DOHH2 (cell line): ENCODE measurements at regions not wholly inside any gene's neighbourhood (a gene's known extent, or its start where the extent isn't known, plus 50 kb on each side); places are given as distances from the start of the nearest gene placed in this dataset.

Source experiments
- H3F3A ChIP-seq: fragments of 200-600 bp; sonication (generic), shearing (Covaris generic); 2 replicates; pipeline ENCODE4 v1.6.0; 2016; ENCODE audit warnings: antibody characterized with exemption, mild to moderate bottlenecking; ENCODE audit not compliant: control insufficient read depth, insufficient read depth
- H3K27ac ChIP-seq: fragments of 200-600 bp; sonication (generic); 2 replicates; pipeline ENCODE4 v1.5.1; 2014; ENCODE audit warnings: low read depth, mild to moderate bottlenecking, low read length, moderate library complexity
- H3K27me3 ChIP-seq: fragments of 200-600 bp; sonication (generic); 2 replicates; pipeline ENCODE4 v1.6.1; 2014; ENCODE audit warnings: mild to moderate bottlenecking, low read length, mixed read lengths; ENCODE audit not compliant: control insufficient read depth
- H3K36me3 ChIP-seq: fragments of 200-600 bp; sonication (generic); 2 replicates; pipeline ENCODE4 v1.6.1; 2014; ENCODE audit warnings: mild to moderate bottlenecking, low read length, moderate library complexity, mixed read lengths; ENCODE audit not compliant: control insufficient read depth
- H3K4me1 ChIP-seq: fragments of 200-600 bp; sonication (generic); 2 replicates; pipeline ENCODE4 v1.6.1; 2014; ENCODE audit warnings: mild to moderate bottlenecking, low read length, mixed read lengths; ENCODE audit not compliant: control insufficient read depth
- H3K4me2 ChIP-seq: fragments of 200-600 bp; sonication (generic); 2 replicates; pipeline ENCODE4 v1.6.0; 2014; ENCODE audit warnings: mild to moderate bottlenecking, low read length, moderate library complexity
- H3K4me3 ChIP-seq: fragments of 200-600 bp; sonication (generic); 2 replicates; pipeline ENCODE4 v1.5.1; 2014; ENCODE audit warnings: mild to moderate bottlenecking, low read length, mixed read lengths
- H3K79me2 ChIP-seq: fragments of 200-600 bp; sonication (generic); 2 replicates; pipeline ENCODE4 v1.6.1; 2014; ENCODE audit warnings: mild to moderate bottlenecking, low read length, mixed read lengths; ENCODE audit not compliant: control insufficient read depth
- H3K9me2 ChIP-seq: fragments of 200-600 bp; sonication (generic); replicated peaks from 2 replicates; pipeline ENCODE4 v1.6.1; 2014; ENCODE audit warnings: mild to moderate bottlenecking, low read length, mixed read lengths; ENCODE audit not compliant: control insufficient read depth
- H3K9me3 ChIP-seq: fragments of 200-600 bp; sonication (generic); 2 replicates; pipeline ENCODE4 v1.6.1; 2014; ENCODE audit warnings: antibody characterized with exemption, low read length, mixed read lengths; ENCODE audit not compliant: control insufficient read depth, insufficient read depth
- H4K20me1 ChIP-seq: fragments of 200-600 bp; sonication (generic); 2 replicates; pipeline ENCODE4 v1.6.0; 2014; ENCODE audit warnings: low read depth, mild to moderate bottlenecking, antibody characterized with exemption, low read length, moderate library complexity; ENCODE audit not compliant: control insufficient read depth, insufficient read depth
- EZH2phosphoT487 ChIP-seq: fragments of 200-600 bp; sonication (generic); IDR thresholded peaks from 2 replicates; pipeline ENCODE4 v1.6.1; 2017; ENCODE audit warnings: borderline replicate concordance, mild to moderate bottlenecking, antibody characterized with exemption, low read length, moderate library complexity, mixed read lengths
- TF ChIP-seq, protein P1 (sequence below): fragments of 200-600 bp; sonication (generic); IDR thresholded peaks from one replicate; pipeline ENCODE4 v1.5.1; 2014; ENCODE audit warnings: antibody characterized with exemption, mild to moderate bottlenecking, low read depth, low read length; ENCODE audit not compliant: poor library complexity, severe bottlenecking

DNA sequence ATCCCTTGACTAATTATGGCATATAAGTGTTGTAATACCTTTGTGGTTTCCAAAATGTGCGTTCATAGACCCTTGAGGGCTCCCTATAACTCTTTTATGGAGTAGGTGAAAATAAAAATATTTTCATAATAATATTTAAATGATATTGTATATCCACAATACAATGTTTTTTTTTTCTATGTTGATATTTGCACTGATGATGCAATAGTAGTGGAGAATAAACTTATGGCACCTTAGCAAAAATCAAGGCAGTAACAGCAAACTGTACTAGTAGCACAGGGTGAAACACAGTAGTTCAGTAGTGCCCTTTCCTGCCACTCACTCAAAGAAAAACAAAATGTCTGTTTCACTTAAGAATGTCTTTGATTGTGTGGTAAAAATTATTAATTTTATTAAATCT, 465.3 kb downstream of the C4orf33 start:
- H3F3A ChIP-seq, result no peaks in the 10 kb centered on the region
- no peaks in the 10 kb centered on the region for H3K27me3 ChIP-seq
- H3K9me3 ChIP-seq, result no peaks in the 10 kb centered on the region
- H3K4me3 ChIP-seq, result no peak overlapping the region
- no peak overlapping the region for H3K4me2 ChIP-seq
- no peaks in the 10 kb centered on the region for H3K36me3 ChIP-seq
- H3K79me2 ChIP-seq, result no peaks in the 10 kb centered on the region
- no peaks in the 10 kb centered on the region for H3K4me1 ChIP-seq
- no peaks in the 10 kb centered on the region for H4K20me1 ChIP-seq
- no peak for TF ChIP-seq EZH2phosphoT487
- TF ChIP-seq, protein P1, sequence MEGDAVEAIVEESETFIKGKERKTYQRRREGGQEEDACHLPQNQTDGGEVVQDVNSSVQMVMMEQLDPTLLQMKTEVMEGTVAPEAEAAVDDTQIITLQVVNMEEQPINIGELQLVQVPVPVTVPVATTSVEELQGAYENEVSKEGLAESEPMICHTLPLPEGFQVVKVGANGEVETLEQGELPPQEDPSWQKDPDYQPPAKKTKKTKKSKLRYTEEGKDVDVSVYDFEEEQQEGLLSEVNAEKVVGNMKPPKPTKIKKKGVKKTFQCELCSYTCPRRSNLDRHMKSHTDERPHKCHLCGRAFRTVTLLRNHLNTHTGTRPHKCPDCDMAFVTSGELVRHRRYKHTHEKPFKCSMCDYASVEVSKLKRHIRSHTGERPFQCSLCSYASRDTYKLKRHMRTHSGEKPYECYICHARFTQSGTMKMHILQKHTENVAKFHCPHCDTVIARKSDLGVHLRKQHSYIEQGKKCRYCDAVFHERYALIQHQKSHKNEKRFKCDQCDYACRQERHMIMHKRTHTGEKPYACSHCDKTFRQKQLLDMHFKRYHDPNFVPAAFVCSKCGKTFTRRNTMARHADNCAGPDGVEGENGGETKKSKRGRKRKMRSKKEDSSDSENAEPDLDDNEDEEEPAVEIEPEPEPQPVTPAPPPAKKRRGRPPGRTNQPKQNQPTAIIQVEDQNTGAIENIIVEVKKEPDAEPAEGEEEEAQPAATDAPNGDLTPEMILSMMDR, result no peak
- H3K9me2 ChIP-seq, result no peaks in the 10 kb centered on the region
- no peak overlapping the region for H3K27ac ChIP-seq

- Histone ChIP-seq H3K9me2 (no peaks in the 10 kb centered on the region), H3K4me2 (no peak overlapping the region), H3K27ac (no peak overlapping the region), H3K4me1 (no peaks in the 10 kb centered on the region), H3F3A (no peaks in the 10 kb centered on the region), H4K20me1 (no peaks in the 10 kb centered on the region), H3K4me3 (no peak overlapping the region), H3K36me3 (no peaks in the 10 kb centered on the region), H3K79me2 (no peaks in the 10 kb centered on the region), H3K27me3 (no peaks in the 10 kb centered on the region), H3K9me3 (no peaks in the 10 kb centered on the region)
- TF ChIP-seq EZH2phosphoT487, result no peak
- TF ChIP-seq, protein P1, result no peak
Measured at GRCh38 chr4:129561886-129562671, 466.1 kb downstream of the C4orf33 start.

DNA sequence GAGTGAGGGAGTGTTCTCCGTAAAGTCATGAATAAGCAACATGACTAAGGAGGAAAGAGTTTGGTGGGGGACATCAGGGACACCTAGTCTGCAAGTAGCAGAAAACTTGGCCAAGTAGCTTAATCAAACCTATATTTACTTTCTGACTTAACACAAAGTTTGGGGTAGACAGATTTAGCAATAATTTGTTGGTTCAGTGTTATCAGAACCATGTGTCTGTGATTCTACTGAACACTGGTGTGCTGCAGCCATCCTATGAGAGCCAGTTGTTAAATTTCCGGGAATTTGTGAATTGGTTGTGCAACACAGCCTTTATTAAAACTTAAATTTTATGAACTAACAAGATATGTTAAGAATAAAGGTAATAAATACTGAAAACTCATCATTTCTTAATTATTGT, 469.3 kb downstream of the C4orf33 start:
- no peak overlapping the region for H3K27ac ChIP-seq
- H3F3A ChIP-seq, result no peaks in the 10 kb centered on the region
- H3K4me2 ChIP-seq, result no peak overlapping the region
- H3K9me2 ChIP-seq, result no peaks in the 10 kb centered on the region
- H3K79me2 ChIP-seq, result no peaks in the 10 kb centered on the region
- H3K9me3 ChIP-seq, result no peaks in the 10 kb centered on the region
- no peak for TF ChIP-seq EZH2phosphoT487
- TF ChIP-seq, protein P1, result no peak
- no peaks in the 10 kb centered on the region for H4K20me1 ChIP-seq
- no peaks in the 10 kb centered on the region for H3K27me3 ChIP-seq
- no peaks in the 10 kb centered on the region for H3K4me1 ChIP-seq
- no peak overlapping the region for H3K4me3 ChIP-seq
- H3K36me3 ChIP-seq, result no peaks in the 10 kb centered on the region
